NT2/D1 (cell line): ENCODE measurements at regions not wholly inside any gene's neighbourhood (a gene's known extent, or its start where the extent isn't known, plus 50 kb on each side); places are given as distances from the start of the nearest gene placed in this dataset.

Source experiments
- SUZ12 ChIP-seq: IDR thresholded peaks from 2 replicates; pipeline ENCODE4 v1.6.1; 2011; ENCODE audit not compliant: insufficient read length, insufficient read depth; ENCODE audit errors: extremely low read depth
- YY1 ChIP-seq: IDR thresholded peaks from 2 replicates; pipeline ENCODE4 v1.6.1; 2011; ENCODE audit not compliant: insufficient read length, insufficient read depth
- ZNF274 ChIP-seq: IDR thresholded peaks from 2 replicates; pipeline ENCODE4 v1.6.1; 2011; ENCODE audit warnings: mild to moderate bottlenecking, low read depth, low read length

GRCh38 chr4:132770776-132771175 lies 378.3 kb upstream of the PCDH10 start:
- no peak for TF ChIP-seq ZNF274
- no peak for TF ChIP-seq YY1
- TF ChIP-seq SUZ12 = no peak
